ENCODE measurements at regions not wholly inside any gene's neighbourhood (a gene's known extent, or its start where the extent isn't known, plus 50 kb on each side); places are given as distances from the start of the nearest gene placed in this dataset.
"Not testable (repeated sequence)": the region's sequence is repeated elsewhere in the genome, so short reads cannot be mapped to it uniquely, and the experiment has no call there.

DNA sequence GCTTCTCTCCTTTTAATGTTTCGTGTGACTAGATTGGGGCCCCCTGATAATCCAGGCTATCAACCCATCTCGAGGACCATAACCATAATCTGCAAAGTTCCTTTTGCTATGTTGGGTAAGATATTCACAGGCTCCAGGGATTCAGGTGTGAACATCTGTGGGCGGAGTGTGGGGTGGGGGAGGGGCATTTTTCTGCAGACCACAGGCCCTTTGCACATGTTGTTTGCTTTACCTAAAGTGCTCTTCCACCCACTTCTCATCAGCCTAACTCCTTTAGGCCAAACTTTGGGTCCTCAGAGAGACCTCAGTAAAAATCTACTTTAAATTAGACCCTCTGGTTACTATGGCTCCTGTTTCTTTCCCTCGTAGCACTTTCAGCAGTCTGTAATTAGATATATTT, 284.4 kb downstream of the WDR11 start:
- Histone ChIP-seq H3K36me3 (ENCODE audit: control insufficient read depth in 3 of 3, insufficient read depth in 3 of 3, low read length in 3 of 3) (no peaks in the 10 kb centered on the region), H3K9me3 (ENCODE audit: control insufficient read depth in 3 of 3, low read length in 3 of 3) (no peaks in the 10 kb centered on the region), H3K27ac (ENCODE audit: low read depth, low read length) (no peak overlapping the region), H3K4me1 (ENCODE audit: control insufficient read depth in 3 of 3, insufficient read depth in 3 of 3, low read length in 3 of 3) (no peaks in the 10 kb centered on the region), H3K4me3 (ENCODE audit: low read length in 3 of 3) (no peak overlapping the region), H3K27me3 (ENCODE audit: control insufficient read depth in 3 of 3, insufficient read depth in 3 of 3, low read length in 3 of 3) (peaks cover 0 to 5% (median 0%) of the 10 kb centered on the region in 3 donors), H3K9ac (ENCODE audit: low read depth in 1 of 3, low read length in 3 of 3) (no peak overlapping the region)

GRCh38 chr10:121137533-121137932, 286.4 kb downstream of the WDR11 start:
- Histone ChIP-seq H3K27me3 (ENCODE audit: control insufficient read depth in 3 of 3, insufficient read depth in 3 of 3, low read length in 3 of 3) (peaks cover 0 to 5% (median 0%) of the 10 kb centered on the region in 3 donors), H3K9ac (ENCODE audit: low read depth in 1 of 3, low read length in 3 of 3) (no peak overlapping the region), H3K27ac (ENCODE audit: low read depth, low read length) (no peak overlapping the region), H3K4me1 (ENCODE audit: control insufficient read depth in 3 of 3, insufficient read depth in 3 of 3, low read length in 3 of 3) (no peaks in the 10 kb centered on the region), H3K9me3 (ENCODE audit: control insufficient read depth in 3 of 3, low read length in 3 of 3) (peaks cover 0 to 2% (median 0%) of the 10 kb centered on the region in 3 donors), H3K36me3 (ENCODE audit: control insufficient read depth in 3 of 3, insufficient read depth in 3 of 3, low read length in 3 of 3) (no peaks in the 10 kb centered on the region), H3K4me3 (ENCODE audit: low read length in 3 of 3) (no peak overlapping the region)

GRCh38 chr10:121138112-121138860, 287.1 kb downstream of the WDR11 start:
- Histone ChIP-seq H3K4me1 (ENCODE audit: control insufficient read depth in 3 of 3, insufficient read depth in 3 of 3, low read length in 3 of 3) (no peaks in the 10 kb centered on the region), H3K27me3 (ENCODE audit: control insufficient read depth in 3 of 3, insufficient read depth in 3 of 3, low read length in 3 of 3) (peaks cover 0 to 5% (median 0%) of the 10 kb centered on the region in 3 donors), H3K4me3 (ENCODE audit: low read length in 3 of 3) (no peak overlapping the region), H3K9me3 (ENCODE audit: control insufficient read depth in 3 of 3, low read length in 3 of 3) (peaks cover 0 to 2% (median 0%) of the 10 kb centered on the region in 3 donors), H3K27ac (ENCODE audit: low read depth, low read length) (no peak overlapping the region), H3K9ac (ENCODE audit: low read depth in 1 of 3, low read length in 3 of 3) (no peak overlapping the region), H3K36me3 (ENCODE audit: control insufficient read depth in 3 of 3, insufficient read depth in 3 of 3, low read length in 3 of 3) (no peaks in the 10 kb centered on the region)

DNA sequence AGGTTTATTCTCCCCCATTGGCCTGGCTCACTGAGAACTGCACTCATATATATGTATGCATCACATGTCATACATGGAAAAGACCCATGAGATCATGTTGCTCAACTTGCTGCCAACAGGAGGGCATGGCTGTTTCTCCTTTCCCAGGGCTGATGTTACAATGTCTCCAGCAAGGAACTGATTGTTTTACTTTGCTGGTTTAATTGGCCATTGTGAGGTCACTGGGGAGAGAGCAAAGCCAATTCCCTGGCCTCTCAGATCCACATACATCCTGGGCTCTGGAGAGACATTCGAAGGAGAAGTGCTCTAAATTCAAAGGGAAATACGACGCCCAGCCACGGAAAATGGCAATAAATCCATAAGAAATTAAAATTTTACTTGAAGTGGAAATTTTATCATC, 287.8 kb downstream of the WDR11 start:
- peaks cover 0 to 4% (median 0%) of the 10 kb centered on the region in 3 donors for H3K27me3 ChIP-seq (ENCODE audit: control insufficient read depth in 3 of 3, insufficient read depth in 3 of 3, low read length in 3 of 3)
- H3K4me1 ChIP-seq (ENCODE audit: control insufficient read depth in 3 of 3, insufficient read depth in 3 of 3, low read length in 3 of 3), result no peaks in the 10 kb centered on the region
- peaks cover 0 to 2% (median under 1%) of the 10 kb centered on the region in 3 donors for H3K9me3 ChIP-seq (ENCODE audit: control insufficient read depth in 3 of 3, low read length in 3 of 3)
- H3K27ac ChIP-seq (ENCODE audit: low read depth, low read length), result no peak overlapping the region
- H3K4me3 ChIP-seq (ENCODE audit: low read length in 3 of 3), result no peak overlapping the region
- no peak overlapping the region for H3K9ac ChIP-seq (ENCODE audit: low read depth in 1 of 3, low read length in 3 of 3)
- H3K36me3 ChIP-seq (ENCODE audit: control insufficient read depth in 3 of 3, insufficient read depth in 3 of 3, low read length in 3 of 3), result no peaks in the 10 kb centered on the region

DNA sequence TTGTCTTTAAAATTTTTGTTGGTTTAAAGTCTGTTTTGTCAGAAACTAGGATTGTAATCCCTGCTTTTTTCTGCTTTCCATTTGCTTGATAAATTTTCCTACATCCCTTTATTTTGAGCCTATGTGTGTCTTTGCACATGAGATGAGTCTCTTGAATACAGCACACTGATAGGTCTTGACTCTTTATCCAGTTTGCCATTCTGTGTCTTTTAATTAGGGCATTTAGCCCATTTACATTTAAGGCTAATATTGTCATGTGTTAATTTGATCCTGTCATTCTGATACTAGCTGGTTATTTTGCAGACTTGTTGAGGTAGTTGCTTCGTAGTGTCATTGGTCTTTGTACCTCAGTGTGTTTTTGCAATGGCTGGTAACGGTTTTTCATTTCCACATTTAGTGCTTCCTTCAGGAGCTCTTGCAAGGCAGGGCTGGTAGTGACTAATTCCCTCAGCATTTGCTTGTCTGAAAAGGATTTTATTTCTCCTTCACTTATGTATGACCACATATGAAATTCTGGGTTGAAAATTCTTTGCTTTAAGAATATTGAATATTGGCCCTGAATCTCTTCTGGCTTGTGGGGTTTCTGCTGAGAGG, 294.7 kb downstream of the WDR11 start:
- H3K27ac ChIP-seq (ENCODE audit: low read depth, low read length); H3K36me3 ChIP-seq (ENCODE audit: control insufficient read depth in 3 of 3, insufficient read depth in 3 of 3, low read length in 3 of 3); H3K9me3 ChIP-seq (ENCODE audit: control insufficient read depth in 3 of 3, low read length in 3 of 3); H3K4me1 ChIP-seq (ENCODE audit: control insufficient read depth in 3 of 3, insufficient read depth in 3 of 3, low read length in 3 of 3); H3K27me3 ChIP-seq (ENCODE audit: control insufficient read depth in 3 of 3, insufficient read depth in 3 of 3, low read length in 3 of 3); H3K9ac ChIP-seq (ENCODE audit: low read depth in 1 of 3, low read length in 3 of 3); H3K4me3 ChIP-seq (ENCODE audit: low read length in 3 of 3): not testable (repeated sequence)

DNA sequence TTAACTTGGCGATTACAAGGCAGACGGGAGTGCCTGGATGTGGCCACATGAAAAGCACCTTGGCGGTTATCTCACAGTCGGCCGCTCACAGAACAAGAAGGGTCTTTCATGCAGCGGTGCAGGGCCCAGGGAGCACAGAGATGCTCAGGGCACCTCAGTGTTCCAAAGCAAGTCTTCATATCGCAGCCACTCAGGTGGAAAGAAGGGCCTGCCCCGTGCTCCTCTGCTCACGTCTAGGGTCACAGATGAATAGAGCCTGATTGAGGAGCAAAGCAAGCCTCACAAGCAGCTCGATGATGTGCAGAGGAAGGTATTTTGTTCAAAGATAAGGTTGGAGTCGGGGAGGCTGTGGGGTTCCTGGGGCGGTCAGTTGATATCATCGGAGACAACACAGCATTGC, 297.8 kb downstream of the WDR11 start:
- no peaks in the 10 kb centered on the region for H3K4me1 ChIP-seq (ENCODE audit: control insufficient read depth in 3 of 3, insufficient read depth in 3 of 3, low read length in 3 of 3)
- no peaks in the 10 kb centered on the region for H3K36me3 ChIP-seq (ENCODE audit: control insufficient read depth in 3 of 3, insufficient read depth in 3 of 3, low read length in 3 of 3)
- no peaks in the 10 kb centered on the region for H3K27me3 ChIP-seq (ENCODE audit: control insufficient read depth in 3 of 3, insufficient read depth in 3 of 3, low read length in 3 of 3)
- no peak overlapping the region for H3K9ac ChIP-seq (ENCODE audit: low read depth in 1 of 3, low read length in 3 of 3)
- no peak overlapping the region for H3K4me3 ChIP-seq (ENCODE audit: low read length in 3 of 3)
- peaks cover 0 to 2% (median 1%) of the 10 kb centered on the region in 3 donors for H3K9me3 ChIP-seq (ENCODE audit: control insufficient read depth in 3 of 3, low read length in 3 of 3)
- no peak overlapping the region for H3K27ac ChIP-seq (ENCODE audit: low read depth, low read length)

DNA sequence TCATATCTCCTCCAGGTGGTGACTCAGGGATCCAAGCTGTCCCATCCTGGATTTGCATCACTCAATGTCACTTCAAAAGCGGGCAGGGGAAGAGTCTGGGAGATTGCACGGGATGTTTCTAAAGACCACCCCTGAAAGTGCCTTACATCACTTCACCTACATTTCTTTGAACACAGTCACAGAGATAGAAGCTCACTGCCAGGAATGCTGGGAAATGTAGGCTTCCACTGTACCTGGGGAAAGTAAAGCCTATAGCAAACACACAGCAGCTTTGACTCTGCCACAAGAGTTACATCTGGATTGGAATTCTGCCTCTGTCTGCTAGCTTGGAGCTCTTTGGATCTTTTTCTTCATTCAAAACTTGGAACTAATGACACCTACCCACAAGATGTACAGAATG, 300.9 kb downstream of the WDR11 start:
- Histone ChIP-seq H3K27me3 (ENCODE audit: control insufficient read depth in 3 of 3, insufficient read depth in 3 of 3, low read length in 3 of 3) (no peaks in the 10 kb centered on the region), H3K27ac (ENCODE audit: low read depth, low read length) (no peak overlapping the region), H3K36me3 (ENCODE audit: control insufficient read depth in 3 of 3, insufficient read depth in 3 of 3, low read length in 3 of 3) (no peaks in the 10 kb centered on the region), H3K9me3 (ENCODE audit: control insufficient read depth in 3 of 3, low read length in 3 of 3) (no peaks in the 10 kb centered on the region), H3K9ac (ENCODE audit: low read depth in 1 of 3, low read length in 3 of 3) (no peak overlapping the region), H3K4me3 (ENCODE audit: low read length in 3 of 3) (no peak overlapping the region), H3K4me1 (ENCODE audit: control insufficient read depth in 3 of 3, insufficient read depth in 3 of 3, low read length in 3 of 3) (no peaks in the 10 kb centered on the region)

DNA sequence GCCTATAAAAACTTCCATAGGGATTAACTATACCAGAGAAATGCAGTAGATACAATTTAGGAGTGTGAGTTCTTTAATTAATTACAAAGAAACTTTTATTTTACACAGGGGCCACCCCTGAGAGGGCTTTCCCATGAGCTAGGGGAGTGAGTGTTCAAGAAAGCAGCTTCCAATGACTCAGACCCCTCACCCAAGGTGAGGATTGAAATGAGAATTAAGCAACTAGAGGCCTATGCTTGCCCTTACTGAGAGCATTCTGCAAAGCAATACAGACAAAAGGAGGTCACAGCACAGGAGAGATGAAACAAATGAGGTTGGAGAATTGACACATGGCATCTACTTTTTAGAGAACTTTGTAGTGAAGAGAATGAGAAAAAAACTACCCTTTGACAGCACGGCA, 301.8 kb downstream of the WDR11 start:
- Histone ChIP-seq H3K9me3 (ENCODE audit: control insufficient read depth in 3 of 3, low read length in 3 of 3) (no peaks in the 10 kb centered on the region), H3K4me1 (ENCODE audit: control insufficient read depth in 3 of 3, insufficient read depth in 3 of 3, low read length in 3 of 3) (no peaks in the 10 kb centered on the region), H3K27me3 (ENCODE audit: control insufficient read depth in 3 of 3, insufficient read depth in 3 of 3, low read length in 3 of 3) (no peaks in the 10 kb centered on the region), H3K9ac (ENCODE audit: low read depth in 1 of 3, low read length in 3 of 3) (no peak overlapping the region), H3K36me3 (ENCODE audit: control insufficient read depth in 3 of 3, insufficient read depth in 3 of 3, low read length in 3 of 3) (no peaks in the 10 kb centered on the region), H3K4me3 (ENCODE audit: low read length in 3 of 3) (no peak overlapping the region), H3K27ac (ENCODE audit: low read depth, low read length) (no peak overlapping the region)

DNA sequence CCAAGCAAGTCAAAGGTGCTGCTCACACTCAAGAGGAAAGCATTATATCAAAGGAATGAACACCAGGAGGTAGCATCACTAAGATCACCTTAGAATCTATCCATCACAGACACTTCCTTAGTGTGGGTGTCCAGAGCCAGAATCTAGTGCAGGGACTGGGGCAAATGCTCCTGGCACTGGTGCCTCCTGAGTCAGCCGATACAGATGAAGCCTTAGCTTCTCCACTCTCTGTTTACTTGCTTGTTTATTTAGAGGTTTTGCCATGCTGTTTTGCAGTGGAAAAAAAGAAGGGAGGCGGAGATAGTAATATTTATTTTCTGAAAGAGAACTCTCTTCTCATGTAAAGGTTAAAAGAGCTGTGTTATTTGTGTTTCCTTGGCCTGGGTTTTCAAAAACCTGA, 303.1 kb downstream of the WDR11 start:
- Histone ChIP-seq H3K4me1 (ENCODE audit: control insufficient read depth in 3 of 3, insufficient read depth in 3 of 3, low read length in 3 of 3) (no peaks in the 10 kb centered on the region), H3K4me3 (ENCODE audit: low read length in 3 of 3) (no peak overlapping the region), H3K27ac (ENCODE audit: low read depth, low read length) (no peak overlapping the region), H3K9ac (ENCODE audit: low read depth in 1 of 3, low read length in 3 of 3) (no peak overlapping the region), H3K36me3 (ENCODE audit: control insufficient read depth in 3 of 3, insufficient read depth in 3 of 3, low read length in 3 of 3) (no peaks in the 10 kb centered on the region), H3K9me3 (ENCODE audit: control insufficient read depth in 3 of 3, low read length in 3 of 3) (no peaks in the 10 kb centered on the region), H3K27me3 (ENCODE audit: control insufficient read depth in 3 of 3, insufficient read depth in 3 of 3, low read length in 3 of 3) (no peaks in the 10 kb centered on the region)

DNA sequence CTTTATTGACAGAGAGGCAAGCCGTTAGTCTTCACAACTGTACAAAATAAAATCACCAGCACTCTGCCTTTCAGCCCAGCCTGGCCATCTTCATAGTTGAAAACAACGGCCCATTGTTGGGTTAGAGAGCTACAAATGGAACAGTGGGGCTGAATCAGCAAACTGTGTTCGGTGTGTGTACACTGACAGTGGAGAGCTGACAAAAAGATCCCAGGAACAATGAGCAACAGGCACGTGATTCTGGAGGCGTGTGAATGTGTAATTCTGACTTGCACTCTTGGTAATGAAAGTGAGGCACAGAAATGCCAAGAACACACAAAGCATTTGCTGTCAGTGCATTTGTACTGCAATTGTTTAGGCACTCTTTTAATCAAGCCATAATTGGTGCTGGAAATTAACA, 303.7 kb downstream of the WDR11 start:
- no peaks in the 10 kb centered on the region for H3K27me3 ChIP-seq (ENCODE audit: control insufficient read depth in 3 of 3, insufficient read depth in 3 of 3, low read length in 3 of 3)
- no peaks in the 10 kb centered on the region for H3K9me3 ChIP-seq (ENCODE audit: control insufficient read depth in 3 of 3, low read length in 3 of 3)
- H3K27ac ChIP-seq (ENCODE audit: low read depth, low read length), result no peak overlapping the region
- H3K36me3 ChIP-seq (ENCODE audit: control insufficient read depth in 3 of 3, insufficient read depth in 3 of 3, low read length in 3 of 3), result no peaks in the 10 kb centered on the region
- no peaks in the 10 kb centered on the region for H3K4me1 ChIP-seq (ENCODE audit: control insufficient read depth in 3 of 3, insufficient read depth in 3 of 3, low read length in 3 of 3)
- no peak overlapping the region for H3K9ac ChIP-seq (ENCODE audit: low read depth in 1 of 3, low read length in 3 of 3)
- H3K4me3 ChIP-seq (ENCODE audit: low read length in 3 of 3), result no peak overlapping the region

Data from skeletal muscle tissue (tissue), 3 donors.